Heart right ventricle (tissue), 16 donors: ENCODE measurements at regions not wholly inside any gene's neighbourhood (a gene's known extent, or its start where the extent isn't known, plus 50 kb on each side); places are given as distances from the start of the nearest gene placed in this dataset.
"Not testable (repeated sequence)": the region's sequence is repeated elsewhere in the genome, so short reads cannot be mapped to it uniquely, and the experiment has no call there.

Source experiments
- ATAC-seq, 8 donors: fragments of 200-7000 bp; cut with Tn5 transposase; one replicate each; pipeline ENCODE4 v1.9.1; 2020; ENCODE audit warnings: mild to moderate bottlenecking in 8 of 8, moderate library complexity in 8 of 8, moderate number of reproducible peaks in 1 of 8
- DNase-seq, 2 donors: peaks; one replicate each; pipeline ENCODE4 v3.0.0-alpha.2; 2020
- H3K27ac ChIP-seq, 10 donors: fragments of 200-600 bp; sonication (generic) in 2 of 10; one replicate each; pipeline versions ENCODE4 v1.5.0 to v1.8.0; 2020 to 2022; ENCODE audit warnings: mild to moderate bottlenecking in 3 of 10
- H3K27me3 ChIP-seq, 7 donors: fragments of 200-600 bp; one replicate each; pipeline ENCODE4 v1.8.0; 2021 to 2022; ENCODE audit warnings: mild to moderate bottlenecking in 2 of 7
- H3K36me3 ChIP-seq, 9 donors: fragments of 200-600 bp; sonication (generic) in 1 of 9; one replicate each; pipeline versions ENCODE4 v1.5.0 to v1.8.0; 2020 to 2022; ENCODE audit warnings: mild to moderate bottlenecking in 2 of 9
- H3K4me1 ChIP-seq, 9 donors: fragments of 200-600 bp; sonication (generic) in 1 of 9; one replicate each; pipeline versions ENCODE4 v1.5.0 to v1.8.0; 2020 to 2022; ENCODE audit warnings: mild to moderate bottlenecking in 4 of 9
- H3K4me3 ChIP-seq, 10 donors: fragments of 200-600 bp; sonication (generic) in 2 of 10; one replicate each; pipeline versions ENCODE4 v1.5.0 to v1.8.0; 2020 to 2022; ENCODE audit warnings: mild to moderate bottlenecking in 7 of 10, moderate library complexity in 2 of 10
- H3K9me3 ChIP-seq, 11 donors: fragments of 200-600 bp in 10 of 11; sonication (generic) in 2 of 11; one replicate each; pipeline versions ENCODE4 v1.5.0 to v1.8.0; 2013 to 2022; ENCODE audit warnings: mild to moderate bottlenecking in 2 of 11, control low read depth in 1 of 11, moderate library complexity in 1 of 11
- WGBS, 2 donors: extraction: QIAGEN DNeasy Blood & Tissue Kit; methylation state at CpG; one replicate each; pipeline ENCODE4 v1.1.7; 2013; ENCODE audit warnings: inconsistent platforms in 1 of 2; 5-methylcytosine and 5-hydroxymethylcytosine counted together
- intact Hi-C, 10 donors: fragments of 100-400 bp; cut with DNase I; formaldehyde crosslinking; loops; one replicate each; pipeline versions ENCODE4 v1.11.1 to v1.14.2; 2022
- TF ChIP-seq, protein P1 (sequence below), 9 donors: fragments of 200-600 bp; sonication (generic) in 2 of 9; IDR thresholded peaks; one replicate each; pipeline versions ENCODE4 v1.5.0 to v1.8.0; 2021 to 2022; ENCODE audit warnings: antibody characterized with exemption in 9 of 9, mild to moderate bottlenecking in 5 of 9, moderate library complexity in 1 of 9
- donor health status: Arrhythmogenic right ventricular cardiomyopathy.
- donor health status: ischemic (EF 13 %, LVEDD 7.1; RV severe dilation, severe dysfunction).
- donor health status: healthy with polysubstance abuse.
- donor health status: DM: no; HTN: yes; CAD: no.
- donor health status: DM: no; HTN: no; CAD: no.
- donor health status: ischemic (EF 25% LVEDD 6.9; RV normal size, moderate dysfunction).
- donor health status: ischemic (EF 25% LVEDD 5.7; RV mildly dilated, moderate dysfunction).
- donor health status: healthy.
- donor health status: DM: yes; HTN: yes; CAD: no.
- donor health status: Ischemic cardiomyopathy.
- donor health status: ischemic (EF 35%, LVEDD 5.7; RV mildly dilated, moderate dysfunction).
- donor health status: nonischemic (EF 11% LVEDD 7.7; RV severe dilation, severe dysfunction).
- donor health status: DM: yes; HTN: yes; CAD: no.
- donor health status: PGD.
- donor health status: ischemic (EF 29% LVEDD 5.4; RV normal size, mild dysfunction).
- donor health status: nonischemic (EF 23%, LVEDD 6.1; RV moderate dilation, normal function).

DNA sequence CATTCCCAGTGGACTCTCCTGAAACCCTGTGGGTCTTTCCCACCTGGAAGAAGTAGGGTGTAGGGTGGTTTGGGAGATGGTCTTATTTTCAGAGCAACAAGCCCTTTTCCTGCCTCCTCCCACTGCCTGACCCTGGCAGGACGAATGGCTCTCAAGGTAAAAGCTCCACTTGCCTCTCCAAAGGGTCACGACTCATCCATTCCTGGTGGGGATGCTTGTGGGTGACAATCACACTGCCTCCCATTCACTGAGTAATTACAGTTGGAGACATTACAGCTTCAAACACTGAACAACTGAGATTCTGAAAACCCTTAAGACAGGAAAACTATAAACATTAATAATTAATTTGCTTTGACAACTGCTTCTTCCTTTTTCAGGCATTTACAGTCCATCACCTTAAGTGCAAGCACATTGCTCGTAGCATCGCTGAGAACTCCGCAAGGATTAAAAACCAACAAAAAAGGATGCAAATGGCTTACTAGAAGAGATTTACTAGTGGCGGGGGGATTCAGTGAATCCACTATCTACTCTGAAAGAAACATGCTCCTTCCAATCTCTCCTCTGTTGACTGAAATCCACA lies 199.6 kb upstream of the IRS2 start:
- H3K27ac ChIP-seq, result no peak overlapping the region
- 88 to 94% methylated on average over 6 of the region's 6 CpGs for WGBS, 2 donors
- DNase-seq, result no peak
- H3K9me3 ChIP-seq, result no peaks in the 10 kb centered on the region
- H3K27me3 ChIP-seq, result peaks cover 0 to 4% (median 0%) of the 10 kb centered on the region in 7 donors
- intact Hi-C loops, result no loop called here
- no peaks in the 10 kb centered on the region for H3K36me3 ChIP-seq
- TF ChIP-seq, protein P1, sequence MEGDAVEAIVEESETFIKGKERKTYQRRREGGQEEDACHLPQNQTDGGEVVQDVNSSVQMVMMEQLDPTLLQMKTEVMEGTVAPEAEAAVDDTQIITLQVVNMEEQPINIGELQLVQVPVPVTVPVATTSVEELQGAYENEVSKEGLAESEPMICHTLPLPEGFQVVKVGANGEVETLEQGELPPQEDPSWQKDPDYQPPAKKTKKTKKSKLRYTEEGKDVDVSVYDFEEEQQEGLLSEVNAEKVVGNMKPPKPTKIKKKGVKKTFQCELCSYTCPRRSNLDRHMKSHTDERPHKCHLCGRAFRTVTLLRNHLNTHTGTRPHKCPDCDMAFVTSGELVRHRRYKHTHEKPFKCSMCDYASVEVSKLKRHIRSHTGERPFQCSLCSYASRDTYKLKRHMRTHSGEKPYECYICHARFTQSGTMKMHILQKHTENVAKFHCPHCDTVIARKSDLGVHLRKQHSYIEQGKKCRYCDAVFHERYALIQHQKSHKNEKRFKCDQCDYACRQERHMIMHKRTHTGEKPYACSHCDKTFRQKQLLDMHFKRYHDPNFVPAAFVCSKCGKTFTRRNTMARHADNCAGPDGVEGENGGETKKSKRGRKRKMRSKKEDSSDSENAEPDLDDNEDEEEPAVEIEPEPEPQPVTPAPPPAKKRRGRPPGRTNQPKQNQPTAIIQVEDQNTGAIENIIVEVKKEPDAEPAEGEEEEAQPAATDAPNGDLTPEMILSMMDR (IDR thresholded peaks at IDR 0.05), result no peak
- no peak overlapping the region for H3K4me3 ChIP-seq
- no peak for ATAC-seq
- no peaks in the 10 kb centered on the region for H3K4me1 ChIP-seq

DNA sequence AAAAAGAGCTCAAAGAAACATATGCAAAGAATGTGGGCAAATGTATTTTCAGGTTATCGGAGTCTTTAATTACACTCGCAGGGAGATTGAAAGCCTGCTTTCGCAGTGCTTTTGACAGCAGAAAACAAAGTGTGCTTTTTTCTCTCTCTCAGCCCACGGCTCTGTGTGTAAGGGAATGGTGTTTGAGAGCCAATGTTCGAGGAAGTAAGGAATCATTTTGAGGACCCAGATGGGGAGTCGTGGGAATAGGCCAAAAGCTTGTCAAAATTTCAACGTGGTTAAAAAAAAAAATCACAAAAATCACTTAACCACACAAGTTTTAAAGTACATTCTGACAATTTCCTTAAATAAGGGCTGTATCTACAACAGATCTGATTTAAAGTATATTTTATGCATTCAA lies 197.1 kb upstream of the IRS2 start:
- Histone ChIP-seq H3K27ac (no peak overlapping the region), H3K4me1 (no peaks in the 10 kb centered on the region), H3K27me3 (peaks cover 0 to 4% (median 0%) of the 10 kb centered on the region in 7 donors), H3K36me3 (no peaks in the 10 kb centered on the region), H3K9me3 (no peaks in the 10 kb centered on the region), H3K4me3 (no peak overlapping the region)
- ATAC-seq, result no peak
- intact Hi-C loops, result no loop called here
- no peak for DNase-seq
- TF ChIP-seq, protein P1 (IDR thresholded peaks at IDR 0.05), result no peak
- 63 to 71% methylated on average over 7 of the region's 7 CpGs for WGBS, 2 donors

DNA sequence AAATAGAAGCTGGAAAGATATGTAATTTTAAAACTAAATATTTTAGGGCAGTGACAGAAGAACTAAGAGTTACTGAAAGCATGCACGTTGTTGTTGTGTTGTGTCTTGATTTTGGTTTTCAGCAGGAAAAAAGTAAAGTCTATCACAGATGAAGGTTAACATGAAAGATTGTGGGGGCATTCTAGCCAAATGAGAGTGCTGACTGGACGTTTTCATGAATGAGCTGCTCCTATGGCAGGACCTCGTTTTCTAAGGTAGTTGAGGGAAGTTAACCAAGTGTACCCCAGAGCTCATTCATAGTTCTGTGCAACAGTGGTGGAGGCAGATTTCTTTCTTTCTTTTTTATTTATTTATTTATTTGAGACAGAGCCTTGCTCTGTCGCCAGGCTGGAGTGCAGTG lies 194.6 kb upstream of the IRS2 start:
- no peaks in the 10 kb centered on the region for H3K9me3 ChIP-seq
- TF ChIP-seq, protein P1 (IDR thresholded peaks at IDR 0.05), result no peak
- ATAC-seq, result no peak
- H3K4me1 ChIP-seq, result peaks cover 0 to 8% (median under 1%) of the 10 kb centered on the region in 9 donors
- peaks cover 0 to 4% (median 0%) of the 10 kb centered on the region in 7 donors for H3K27me3 ChIP-seq
- intact Hi-C loops, result no loop called here
- H3K36me3 ChIP-seq, result no peaks in the 10 kb centered on the region
- WGBS, 2 donors, result 81 to 85% methylated on average over 4 of the region's 4 CpGs
- no peak overlapping the region for H3K27ac ChIP-seq
- no peak overlapping the region for H3K4me3 ChIP-seq
- DNase-seq, result no peak

GRCh38 chr13:109979676-109980075 lies 193.3 kb upstream of the IRS2 start:
- H3K9me3 ChIP-seq, intact Hi-C loops, ATAC-seq, H3K27me3 ChIP-seq, H3K27ac ChIP-seq, H3K4me3 ChIP-seq, DNase-seq, H3K36me3 ChIP-seq: not testable (repeated sequence)
- H3K4me1 ChIP-seq, result peaks cover 0 to 12% (median 2%) of the 10 kb centered on the region in 9 donors
- 91 to 94% methylated on average over 3 of the region's 3 CpGs for WGBS, 2 donors

DNA sequence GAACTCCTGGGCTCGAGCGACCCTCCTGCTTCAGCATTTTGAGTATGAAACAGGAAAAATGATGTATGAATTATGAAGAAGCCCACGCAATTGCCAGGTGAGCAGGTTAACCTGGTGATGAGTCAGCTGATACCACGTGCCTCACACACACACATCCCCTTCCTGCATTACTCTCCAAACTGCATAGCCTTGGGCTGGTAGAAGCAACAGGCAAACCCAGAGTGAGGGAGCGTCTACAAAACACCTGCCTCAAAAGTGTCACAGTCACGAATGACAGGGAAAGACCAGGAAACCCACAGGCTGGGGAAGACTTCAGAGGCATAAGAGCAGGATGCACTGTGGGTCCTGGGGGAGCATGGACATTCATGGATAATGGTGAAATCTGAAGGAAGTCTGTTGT lies 192.8 kb upstream of the IRS2 start:
- DNase-seq (no peak), ATAC-seq (no peak)
- peaks cover 0 to 12% (median 2%) of the 10 kb centered on the region in 9 donors for H3K4me1 ChIP-seq
- H3K9me3 ChIP-seq, result no peaks in the 10 kb centered on the region
- no peaks in the 10 kb centered on the region for H3K36me3 ChIP-seq
- TF ChIP-seq, protein P1 (IDR thresholded peaks at IDR 0.05), result no peak
- 76 to 84% methylated on average over 6 of the region's 6 CpGs for WGBS, 2 donors
- peaks cover 0 to 4% (median 0%) of the 10 kb centered on the region in 7 donors for H3K27me3 ChIP-seq
- no peak overlapping the region for H3K27ac ChIP-seq
- intact Hi-C loops, result no loop called here
- H3K4me3 ChIP-seq, result no peak overlapping the region
